GM19455 (cell line): ENCODE measurements at regions not wholly inside any gene's neighbourhood (a gene's known extent, or its start where the extent isn't known, plus 50 kb on each side); places are given as distances from the start of the nearest gene placed in this dataset.
"Not testable (repeated sequence)": the region's sequence is repeated elsewhere in the genome, so short reads cannot be mapped to it uniquely, and the experiment has no call there.

Experiments
- ATAC-seq: cut with Tn5 transposase; IDR thresholded peaks from one replicate; pipeline ENCODE4 v1.9.1; 2021; ENCODE audit not compliant: unreplicated experiment

DNA sequence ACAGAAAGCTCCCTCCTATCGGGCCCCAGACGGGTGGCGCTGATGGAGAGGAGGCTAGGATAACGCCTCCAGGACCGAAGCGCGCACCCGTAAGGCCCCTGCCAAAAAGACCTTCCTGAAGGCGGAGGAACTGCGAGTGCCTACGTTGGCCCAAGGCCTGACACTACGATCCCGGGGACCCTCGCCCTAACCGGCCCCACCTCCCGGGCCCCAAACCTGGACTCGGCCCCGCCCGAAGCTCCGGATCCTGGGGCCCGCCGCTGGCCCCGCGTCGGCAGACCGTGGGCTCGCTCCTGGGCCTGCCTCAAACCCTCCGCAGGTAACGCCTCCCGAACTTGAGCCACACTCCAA is 53.6 kb upstream of the ROPN1B start:
- ATAC-seq = not testable (repeated sequence)

- ATAC-seq = peak; percentile 89
Measured at GRCh38 chr3:125915792-125916375, 53.1 kb upstream of the ROPN1B start.

DNA sequence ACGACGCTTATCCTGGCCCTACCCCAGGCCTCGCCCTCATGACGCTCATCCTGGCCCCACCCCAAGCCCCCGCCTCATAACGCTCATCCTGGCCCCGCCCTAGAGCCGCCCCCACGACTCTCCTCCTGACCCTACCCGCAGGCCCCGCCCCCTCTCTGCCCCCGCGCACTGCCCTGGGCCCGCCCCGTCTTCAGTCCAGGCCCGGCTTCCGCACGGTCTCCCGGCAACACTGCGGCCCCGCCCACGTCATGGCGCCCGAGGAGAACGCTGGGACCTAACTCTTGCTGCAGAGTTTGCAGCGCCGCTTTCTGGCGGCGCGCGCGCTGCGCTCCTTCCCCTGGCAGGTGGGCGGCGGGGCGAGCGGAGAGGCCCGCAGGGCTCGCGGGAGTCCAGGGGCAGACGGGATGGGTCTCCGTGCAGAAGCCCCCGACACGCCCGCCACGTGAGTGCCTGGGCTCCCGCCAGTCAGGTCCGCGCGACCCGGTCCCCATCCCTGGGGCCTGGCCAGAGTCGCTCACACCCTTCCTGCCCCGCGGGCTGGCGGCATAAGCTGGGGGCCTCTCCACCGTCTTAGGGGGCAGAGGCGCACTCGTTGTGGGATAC is 52.5 kb upstream of the ROPN1B start:
- ATAC-seq = peak; percentile 84

DNA sequence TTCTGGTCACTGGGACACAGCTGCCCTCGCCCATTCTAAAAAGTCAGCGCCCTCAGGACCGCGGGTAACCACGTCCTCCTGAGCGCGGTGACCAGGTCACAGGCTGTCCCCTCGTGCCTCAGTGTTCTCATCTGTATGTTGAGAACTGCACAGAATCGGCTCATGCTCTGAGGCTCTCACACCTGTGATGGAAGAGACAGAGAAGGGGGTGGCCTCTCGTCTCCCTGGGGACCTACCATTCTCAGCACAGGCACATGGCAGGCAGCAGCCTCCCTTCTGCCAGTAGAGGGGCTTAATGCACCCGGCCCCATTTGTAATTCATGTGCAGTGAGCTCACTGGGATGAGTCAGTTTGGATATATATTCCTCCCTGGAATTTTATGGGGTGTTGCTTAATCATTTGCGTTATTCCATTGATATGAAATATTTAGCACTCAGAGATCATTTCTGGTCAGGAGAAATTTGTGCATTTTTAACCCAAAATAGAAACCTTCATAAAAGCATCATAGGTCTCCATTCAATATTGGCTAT is 51.9 kb upstream of the ROPN1B start:
- ATAC-seq = not testable (repeated sequence)

DNA sequence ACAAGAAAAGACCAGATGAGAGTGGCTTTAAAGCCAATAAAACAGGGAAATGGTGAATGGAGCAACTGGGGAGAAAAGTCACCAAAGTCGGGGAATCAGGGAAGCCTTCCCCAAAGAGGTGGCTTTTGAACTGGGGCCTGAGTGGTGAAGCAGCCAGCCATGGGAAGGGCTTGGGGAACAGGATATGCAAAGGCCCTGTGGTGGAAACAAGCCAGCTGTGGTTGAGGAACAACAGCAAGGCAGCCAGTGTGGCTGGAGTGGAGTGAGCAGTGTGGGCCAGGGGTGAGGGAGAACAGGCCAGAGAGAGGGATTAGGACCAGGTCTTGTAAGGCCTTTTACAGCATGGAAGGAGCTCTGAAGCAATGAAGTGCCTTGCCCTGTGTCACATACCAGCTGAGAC is 51.0 kb upstream of the ROPN1B start:
- ATAC-seq = not testable (repeated sequence)

- ATAC-seq = not testable (repeated sequence)
Measured at GRCh38 chr3:125918451-125918850, 50.5 kb upstream of the ROPN1B start.

DNA sequence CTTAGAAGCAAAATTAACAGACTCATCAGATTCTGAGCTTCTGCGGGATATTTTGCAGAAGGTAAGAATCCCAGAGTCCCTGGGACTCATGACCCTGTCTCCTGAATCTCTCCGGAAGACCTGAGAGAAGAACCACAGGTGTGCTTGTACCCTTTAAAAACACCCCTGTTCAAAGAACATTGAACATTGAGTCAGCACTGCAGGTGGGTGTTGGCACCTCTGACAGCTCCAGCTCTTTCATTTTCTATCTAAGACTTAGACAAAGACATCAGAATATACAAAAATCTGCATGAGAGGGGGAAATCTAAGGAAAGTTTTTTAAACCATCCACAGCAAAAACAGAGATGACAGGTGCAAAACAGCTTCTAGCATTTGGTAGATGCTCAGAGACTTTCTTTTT is 50.1 kb upstream of the ROPN1B start:
- ATAC-seq = not testable (repeated sequence)
